Coronary artery (tissue), 2 donors: ENCODE measurements at regions not wholly inside any gene's neighbourhood (a gene's known extent, or its start where the extent isn't known, plus 50 kb on each side); places are given as distances from the start of the nearest gene placed in this dataset.
"Not testable (repeated sequence)": the region's sequence is repeated elsewhere in the genome, so short reads cannot be mapped to it uniquely, and the experiment has no call there.

Experiments
- DNase-seq: peaks from one replicate; pipeline ENCODE4 v3.0.0-alpha.2; 2017; ENCODE audit warnings: low spot score
- H3K27ac ChIP-seq, 2 donors: fragments of 200-600 bp; sonication (generic); one replicate each; pipeline ENCODE4 v1.5.1; 2016 to 2019
- H3K4me3 ChIP-seq: fragments of 200-600 bp; sonication (generic); 2 replicates; pipeline ENCODE4 v1.5.1; 2016; ENCODE audit warnings: mild to moderate bottlenecking, moderate library complexity
- CTCF ChIP-seq: fragments of 200-600 bp; sonication (generic); IDR thresholded peaks from one replicate; pipeline ENCODE4 v1.5.1; 2019; ENCODE audit warnings: antibody characterized with exemption

- H3K4me3 ChIP-seq = no peak overlapping the region
- H3K27ac ChIP-seq = no peak overlapping the region
- no peak for TF ChIP-seq CTCF
- no peak for DNase-seq
Measured at GRCh38 chrX:55924574-55924973, 207.0 kb downstream of the RRAGB start.

DNA sequence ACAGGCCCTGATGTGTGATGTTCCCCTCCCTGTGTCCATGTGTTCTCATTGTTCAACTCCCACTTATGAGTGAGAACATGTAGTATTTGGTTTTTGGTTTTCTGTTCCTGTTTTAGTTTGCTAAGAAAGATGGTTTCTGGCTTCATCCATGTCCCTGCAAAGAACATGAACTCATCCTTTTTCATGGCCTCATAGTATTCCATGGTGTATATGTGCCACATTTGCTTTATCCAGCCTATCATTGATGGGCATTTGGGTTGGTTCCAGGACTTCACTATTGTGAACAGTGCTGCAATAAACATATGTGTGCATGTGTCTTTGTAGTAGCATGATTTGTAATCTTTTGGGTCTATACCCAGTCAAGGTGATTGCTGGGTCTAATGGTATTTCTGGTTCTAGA is 211.0 kb downstream of the RRAGB start:
- not testable (repeated sequence) for DNase-seq, H3K4me3 ChIP-seq, H3K27ac ChIP-seq
